ENCODE measurements at regions not wholly inside any gene's neighbourhood (a gene's known extent, or its start where the extent isn't known, plus 50 kb on each side); places are given as distances from the start of the nearest gene placed in this dataset.

GRCh38 chr7:156537006-156537405, 103.6 kb upstream of the RNF32 start:
- no peak for FAIRE-seq
- DNase-seq (ENCODE audit: insufficient read length, low spot score) = no peak
- TF ChIP-seq POU2F2 (IDR thresholded peaks at IDR 0.05; ENCODE audit: low read depth, low read length) = no peak
- TF ChIP-seq TAF1 (IDR thresholded peaks at IDR 0.05; ENCODE audit: low read depth, low read length) = no peak
- TF ChIP-seq POLR2A (IDR thresholded peaks at IDR 0.05; ENCODE audit: low read depth, low read length) = no peak
- TF ChIP-seq POLR2AphosphoS5 (IDR thresholded peaks at IDR 0.05; ENCODE audit: low read depth, low read length) = no peak
- TF ChIP-seq SPI1 (IDR thresholded peaks at IDR 0.05; ENCODE audit: low read depth, low read length) = no peak
- no peak for TF ChIP-seq PAX5 (IDR thresholded peaks at IDR 0.05; ENCODE audit: insufficient read depth, low read length, severe bottlenecking)

- TF ChIP-seq SPI1 (IDR thresholded peaks at IDR 0.05; ENCODE audit: low read depth, low read length) (no peak), POU2F2 (IDR thresholded peaks at IDR 0.05; ENCODE audit: low read depth, low read length) (no peak), TAF1 (IDR thresholded peaks at IDR 0.05; ENCODE audit: low read depth, low read length) (no peak), PAX5 (IDR thresholded peaks at IDR 0.05; ENCODE audit: insufficient read depth, low read length, severe bottlenecking) (no peak), POLR2A (IDR thresholded peaks at IDR 0.05; ENCODE audit: low read depth, low read length) (no peak)
- FAIRE-seq = no peak
- no peak for DNase-seq (ENCODE audit: insufficient read length, low spot score)
Observed at GRCh38 chr7:156534925-156535324, 105.6 kb upstream of the RNF32 start.

GRCh38 chr7:156533964-156534363, 106.6 kb upstream of the RNF32 start:
- FAIRE-seq = no peak
- TF ChIP-seq POLR2A (IDR thresholded peaks at IDR 0.05; ENCODE audit: low read depth, low read length) (no peak), POU2F2 (IDR thresholded peaks at IDR 0.05; ENCODE audit: low read depth, low read length) (no peak), TAF1 (IDR thresholded peaks at IDR 0.05; ENCODE audit: low read depth, low read length) (no peak), SPI1 (IDR thresholded peaks at IDR 0.05; ENCODE audit: low read depth, low read length) (no peak), POLR2AphosphoS5 (IDR thresholded peaks at IDR 0.05; ENCODE audit: low read depth, low read length) (no peak), PAX5 (IDR thresholded peaks at IDR 0.05; ENCODE audit: insufficient read depth, low read length, severe bottlenecking) (no peak)

GRCh38 chr7:156533420-156533819, 107.2 kb upstream of the RNF32 start:
- TF ChIP-seq POLR2A (IDR thresholded peaks at IDR 0.05; ENCODE audit: low read depth, low read length) (no peak), TAF1 (IDR thresholded peaks at IDR 0.05; ENCODE audit: low read depth, low read length) (no peak), SPI1 (IDR thresholded peaks at IDR 0.05; ENCODE audit: low read depth, low read length) (no peak)
- DNase-seq (ENCODE audit: insufficient read length, low spot score) (no peak), FAIRE-seq (no peak)

More at GRCh38 chr7:156533964-156534363, 106.6 kb upstream of the RNF32 start:
- no peak for DNase-seq (ENCODE audit: insufficient read length, low spot score)

- no peak for FAIRE-seq
- DNase-seq (ENCODE audit: insufficient read length, low spot score) = no peak
- TF ChIP-seq POLR2A (IDR thresholded peaks at IDR 0.05; ENCODE audit: low read depth, low read length) (no peak), SPI1 (IDR thresholded peaks at IDR 0.05; ENCODE audit: low read depth, low read length) (no peak), TAF1 (IDR thresholded peaks at IDR 0.05; ENCODE audit: low read depth, low read length) (no peak), PAX5 (IDR thresholded peaks at IDR 0.05; ENCODE audit: insufficient read depth, low read length, severe bottlenecking) (no peak), POLR2AphosphoS5 (IDR thresholded peaks at IDR 0.05; ENCODE audit: low read depth, low read length) (no peak), POU2F2 (IDR thresholded peaks at IDR 0.05; ENCODE audit: low read depth, low read length) (no peak)
Observed at GRCh38 chr7:156532016-156532602, 108.5 kb upstream of the RNF32 start.

- no peak for DNase-seq (ENCODE audit: insufficient read length, low spot score)
- FAIRE-seq = no peak
- TF ChIP-seq SPI1 (IDR thresholded peaks at IDR 0.05; ENCODE audit: low read depth, low read length) (no peak), POU2F2 (IDR thresholded peaks at IDR 0.05; ENCODE audit: low read depth, low read length) (no peak), POLR2A (IDR thresholded peaks at IDR 0.05; ENCODE audit: low read depth, low read length) (no peak), PAX5 (IDR thresholded peaks at IDR 0.05; ENCODE audit: insufficient read depth, low read length, severe bottlenecking) (no peak), POLR2AphosphoS5 (IDR thresholded peaks at IDR 0.05; ENCODE audit: low read depth, low read length) (no peak), TAF1 (IDR thresholded peaks at IDR 0.05; ENCODE audit: low read depth, low read length) (no peak)
Observed at GRCh38 chr7:156529956-156530355, 110.6 kb upstream of the RNF32 start.

- FAIRE-seq (no peak), DNase-seq (ENCODE audit: insufficient read length, low spot score) (no peak)
- TF ChIP-seq POLR2AphosphoS5 (IDR thresholded peaks at IDR 0.05; ENCODE audit: low read depth, low read length) = no peak
- no peak for TF ChIP-seq TAF1 (IDR thresholded peaks at IDR 0.05; ENCODE audit: low read depth, low read length)
- no peak for TF ChIP-seq SPI1 (IDR thresholded peaks at IDR 0.05; ENCODE audit: low read depth, low read length)
- TF ChIP-seq POU2F2 (IDR thresholded peaks at IDR 0.05; ENCODE audit: low read depth, low read length) = no peak
Observed at GRCh38 chr7:156527458-156527890, 113.1 kb upstream of the RNF32 start.

GRCh38 chr7:156524818-156525597, 115.6 kb upstream of the RNF32 start:
- no peak for FAIRE-seq
- no peak for DNase-seq (ENCODE audit: insufficient read length, low spot score)
- TF ChIP-seq TAF1 (IDR thresholded peaks at IDR 0.05; ENCODE audit: low read depth, low read length) = no peak
- no peak for TF ChIP-seq POLR2A (IDR thresholded peaks at IDR 0.05; ENCODE audit: low read depth, low read length)
- no peak for TF ChIP-seq POU2F2 (IDR thresholded peaks at IDR 0.05; ENCODE audit: low read depth, low read length)
- TF ChIP-seq PAX5 (IDR thresholded peaks at IDR 0.05; ENCODE audit: insufficient read depth, low read length, severe bottlenecking) = no peak
- no peak for TF ChIP-seq SPI1 (IDR thresholded peaks at IDR 0.05; ENCODE audit: low read depth, low read length)
- TF ChIP-seq POLR2AphosphoS5 (IDR thresholded peaks at IDR 0.05; ENCODE audit: low read depth, low read length) = no peak

- FAIRE-seq = no peak
- TF ChIP-seq PAX5 (IDR thresholded peaks at IDR 0.05; ENCODE audit: insufficient read depth, low read length, severe bottlenecking) = no peak
- no peak for DNase-seq (ENCODE audit: insufficient read length, low spot score)
Observed at GRCh38 chr7:156523447-156524048, 117.0 kb upstream of the RNF32 start.

- no peak for TF ChIP-seq TAF1 (IDR thresholded peaks at IDR 0.05; ENCODE audit: low read depth, low read length)
- TF ChIP-seq POLR2AphosphoS5 (IDR thresholded peaks at IDR 0.05; ENCODE audit: low read depth, low read length) = no peak
- TF ChIP-seq SPI1 (IDR thresholded peaks at IDR 0.05; ENCODE audit: low read depth, low read length) = no peak
- TF ChIP-seq PAX5 (IDR thresholded peaks at IDR 0.05; ENCODE audit: insufficient read depth, low read length, severe bottlenecking) = no peak
- no peak for TF ChIP-seq POLR2A (IDR thresholded peaks at IDR 0.05; ENCODE audit: low read depth, low read length)
- TF ChIP-seq POU2F2 (IDR thresholded peaks at IDR 0.05; ENCODE audit: low read depth, low read length) = no peak
- DNase-seq (ENCODE audit: insufficient read length, low spot score) = no peak
- no peak for FAIRE-seq
Observed at GRCh38 chr7:156522801-156523200, 117.8 kb upstream of the RNF32 start.
